SU-DHL-6 (cell line): ENCODE measurements at regions not wholly inside any gene's neighbourhood (a gene's known extent, or its start where the extent isn't known, plus 50 kb on each side); places are given as distances from the start of the nearest gene placed in this dataset.

ENCODE experiments used
- H2AFZ ChIP-seq: fragments of 200-600 bp; sonication (generic); 2 replicates; pipeline ENCODE4 v1.6.1; 2014; ENCODE audit warnings: low read depth, mild to moderate bottlenecking, moderate library complexity, mixed read lengths, antibody characterized with exemption, low read length; ENCODE audit not compliant: severe bottlenecking
- H3F3A ChIP-seq: fragments of 200-600 bp; shearing (Covaris generic); 2 replicates; pipeline ENCODE4 v1.6.0; 2016; ENCODE audit warnings: antibody characterized with exemption, mild to moderate bottlenecking; ENCODE audit not compliant: insufficient read depth
- H3K27ac ChIP-seq: fragments of 200-600 bp; sonication (generic); 2 replicates; pipeline ENCODE4 v1.5.1; 2016; ENCODE audit warnings: low read depth, mild to moderate bottlenecking, low read length, moderate library complexity, mixed read lengths
- H3K27me3 ChIP-seq: fragments of 200-600 bp; sonication (generic), shearing (Covaris generic); 2 replicates; pipeline ENCODE4 v1.6.0; 2014; ENCODE audit warnings: mild to moderate bottlenecking, low read length
- H3K36me3 ChIP-seq: fragments of 200-600 bp; sonication (generic); 2 replicates; pipeline ENCODE4 v1.6.1; 2014; ENCODE audit warnings: mild to moderate bottlenecking, low read length, mixed read lengths
- H3K4me2 ChIP-seq: fragments of 300-600, 200-600 bp; shearing (Covaris generic), sonication (generic); 2 replicates; pipeline ENCODE4 v1.6.0; 2014; ENCODE audit warnings: low read length, low read depth, mild to moderate bottlenecking; ENCODE audit not compliant: poor library complexity, severe bottlenecking
- H3K4me3 ChIP-seq: fragments of 200-600 bp; sonication (generic); 2 replicates; pipeline ENCODE4 v1.5.1; 2014; ENCODE audit warnings: antibody characterized with exemption, low read length, mild to moderate bottlenecking, mixed read lengths; ENCODE audit not compliant: insufficient read depth, poor library complexity, severe bottlenecking
- H3K79me2 ChIP-seq: fragments of 200-600 bp; sonication (generic); 2 replicates; pipeline ENCODE4 v1.6.1; 2014; ENCODE audit warnings: mild to moderate bottlenecking, low read length, moderate library complexity; ENCODE audit not compliant: insufficient read depth
- H3K9ac ChIP-seq: fragments of 200-600 bp; sonication (generic); 2 replicates; pipeline ENCODE4 v1.7.0; 2014; ENCODE audit warnings: mild to moderate bottlenecking, low read length
- H3K9me2 ChIP-seq: fragments of 200-600 bp; sonication (generic); replicated peaks from 2 replicates; pipeline ENCODE4 v1.6.1; 2014; ENCODE audit warnings: low read length; ENCODE audit not compliant: insufficient read depth
- H3K9me3 ChIP-seq: fragments of 200-600 bp; sonication (generic); 2 replicates; pipeline ENCODE4 v1.6.1; 2014; ENCODE audit warnings: low read length, mixed read lengths; ENCODE audit not compliant: insufficient read depth
- H4K20me1 ChIP-seq: fragments of 200-600 bp; sonication (generic); 2 replicates; pipeline ENCODE4 v1.6.1; 2014; ENCODE audit warnings: low read depth, mild to moderate bottlenecking, antibody characterized with exemption, low read length, moderate library complexity, mixed read lengths
- CTCF ChIP-seq: fragments of 200-600 bp; sonication (generic); IDR thresholded peaks from one replicate; pipeline ENCODE4 v1.5.1; 2017; ENCODE audit warnings: antibody characterized with exemption, mild to moderate bottlenecking, low read length, moderate library complexity; ENCODE audit not compliant: insufficient read depth, poor library complexity, severe bottlenecking
- EZH2phosphoT487 ChIP-seq: fragments of 200-600 bp; sonication (generic), shearing (Covaris generic); conservative IDR thresholded peaks from 2 replicates; pipeline ENCODE4 v1.6.1; 2018; ENCODE audit warnings: mild to moderate bottlenecking, antibody characterized with exemption, low read length, moderate library complexity, mixed read lengths

- H3K79me2 ChIP-seq: no peaks in the 10 kb centered on the region
- H3K4me2 ChIP-seq: no peak overlapping the region
- TF ChIP-seq CTCF: no peak
- no peak for TF ChIP-seq EZH2phosphoT487
- no peaks in the 10 kb centered on the region for H3K27me3 ChIP-seq
- no peaks in the 10 kb centered on the region for H3K36me3 ChIP-seq
- no peak overlapping the region for H3K27ac ChIP-seq
- no peaks in the 10 kb centered on the region for H4K20me1 ChIP-seq
- H3K9me3 ChIP-seq: no peaks in the 10 kb centered on the region
- no peak overlapping the region for H3K9ac ChIP-seq
- H3F3A ChIP-seq: no peaks in the 10 kb centered on the region
- H3K9me2 ChIP-seq: no peaks in the 10 kb centered on the region
- H3K4me3 ChIP-seq: no peak overlapping the region
- H2AFZ ChIP-seq: no peak overlapping the region
These were observed 168.5 kb upstream of the CXCR4 start for GRCh38 chr2:136286423-136286822.

GRCh38 chr2:136284226-136285119, 166.5 kb upstream of the CXCR4 start:
- TF ChIP-seq CTCF: no peak
- TF ChIP-seq EZH2phosphoT487: no peak
- no peaks in the 10 kb centered on the region for H4K20me1 ChIP-seq
- no peaks in the 10 kb centered on the region for H3F3A ChIP-seq
- H3K9me2 ChIP-seq: no peaks in the 10 kb centered on the region
- no peak overlapping the region for H3K4me3 ChIP-seq
- no peak overlapping the region for H3K4me2 ChIP-seq
- H3K36me3 ChIP-seq: no peaks in the 10 kb centered on the region
- no peak overlapping the region for H3K9ac ChIP-seq
- H3K79me2 ChIP-seq: no peaks in the 10 kb centered on the region
- H2AFZ ChIP-seq: no peak overlapping the region
- H3K9me3 ChIP-seq: no peaks in the 10 kb centered on the region
- H3K27ac ChIP-seq: no peak overlapping the region
- H3K27me3 ChIP-seq: no peaks in the 10 kb centered on the region

- Histone ChIP-seq H3K27ac (no peak overlapping the region), H3F3A (no peaks in the 10 kb centered on the region), H3K4me3 (no peak overlapping the region), H3K79me2 (no peaks in the 10 kb centered on the region), H3K9me2 (no peaks in the 10 kb centered on the region), H4K20me1 (no peaks in the 10 kb centered on the region), H3K9ac (no peak overlapping the region), H2AFZ (no peak overlapping the region), H3K36me3 (no peaks in the 10 kb centered on the region), H3K27me3 (no peaks in the 10 kb centered on the region), H3K9me3 (no peaks in the 10 kb centered on the region), H3K4me2 (no peak overlapping the region)
- TF ChIP-seq CTCF: no peak
- TF ChIP-seq EZH2phosphoT487: no peak
These were observed 164.3 kb upstream of the CXCR4 start for GRCh38 chr2:136282251-136282650.
